ENCODE measurements at regions not wholly inside any gene's neighbourhood (a gene's known extent, or its start where the extent isn't known, plus 50 kb on each side); places are given as distances from the start of the nearest gene placed in this dataset.

DNA sequence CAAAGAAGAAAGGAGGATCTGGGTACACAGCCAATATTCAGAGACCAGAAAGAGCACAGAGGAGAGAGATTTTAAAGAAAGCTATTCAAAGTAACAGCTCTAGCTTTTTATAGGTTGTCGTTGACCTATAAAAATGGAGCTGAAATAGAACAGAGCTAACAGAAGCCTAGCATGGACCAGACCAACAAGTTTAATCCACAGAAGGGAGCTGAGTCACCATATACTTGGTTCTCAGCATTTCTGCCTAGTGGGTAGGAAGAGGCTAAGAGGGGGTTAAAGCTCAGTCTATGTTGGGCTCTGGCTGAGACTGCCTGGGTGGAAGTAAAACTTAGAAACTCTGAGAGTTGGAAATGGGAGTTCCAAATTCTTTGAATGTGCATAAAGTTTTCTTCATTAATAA is 678.0 kb upstream of the CDH2 start:
- H3K27ac ChIP-seq, result no peak overlapping the region
- TF ChIP-seq, protein P1, sequence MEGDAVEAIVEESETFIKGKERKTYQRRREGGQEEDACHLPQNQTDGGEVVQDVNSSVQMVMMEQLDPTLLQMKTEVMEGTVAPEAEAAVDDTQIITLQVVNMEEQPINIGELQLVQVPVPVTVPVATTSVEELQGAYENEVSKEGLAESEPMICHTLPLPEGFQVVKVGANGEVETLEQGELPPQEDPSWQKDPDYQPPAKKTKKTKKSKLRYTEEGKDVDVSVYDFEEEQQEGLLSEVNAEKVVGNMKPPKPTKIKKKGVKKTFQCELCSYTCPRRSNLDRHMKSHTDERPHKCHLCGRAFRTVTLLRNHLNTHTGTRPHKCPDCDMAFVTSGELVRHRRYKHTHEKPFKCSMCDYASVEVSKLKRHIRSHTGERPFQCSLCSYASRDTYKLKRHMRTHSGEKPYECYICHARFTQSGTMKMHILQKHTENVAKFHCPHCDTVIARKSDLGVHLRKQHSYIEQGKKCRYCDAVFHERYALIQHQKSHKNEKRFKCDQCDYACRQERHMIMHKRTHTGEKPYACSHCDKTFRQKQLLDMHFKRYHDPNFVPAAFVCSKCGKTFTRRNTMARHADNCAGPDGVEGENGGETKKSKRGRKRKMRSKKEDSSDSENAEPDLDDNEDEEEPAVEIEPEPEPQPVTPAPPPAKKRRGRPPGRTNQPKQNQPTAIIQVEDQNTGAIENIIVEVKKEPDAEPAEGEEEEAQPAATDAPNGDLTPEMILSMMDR (IDR thresholded peaks at IDR 0.05), result no peak
- no peak for TF ChIP-seq ZFX (IDR thresholded peaks at IDR 0.05; ENCODE audit: borderline replicate concordance)

DNA sequence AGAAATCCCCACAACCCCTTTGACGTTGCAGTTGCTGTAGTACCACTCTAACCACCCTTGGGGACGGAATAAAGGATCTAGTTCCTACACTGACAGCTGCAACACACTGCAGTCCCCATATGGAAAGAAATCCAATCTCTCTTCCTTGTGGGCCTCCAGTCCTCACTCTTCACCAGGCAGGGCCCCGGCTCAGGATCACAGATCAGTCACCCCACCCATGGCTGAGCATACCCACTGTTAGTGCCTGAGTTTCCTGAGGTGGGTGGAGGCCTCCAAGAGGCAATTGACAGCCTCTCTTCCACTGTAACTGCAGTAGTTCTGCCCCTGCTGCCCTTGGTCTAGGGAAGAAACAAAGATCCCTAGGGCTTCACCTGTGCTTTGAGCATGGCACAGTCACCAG is 670.0 kb upstream of the CDH2 start:
- no peak overlapping the region for H3K27ac ChIP-seq
- no peak for TF ChIP-seq ZFX (IDR thresholded peaks at IDR 0.05; ENCODE audit: borderline replicate concordance)
- TF ChIP-seq, protein P1 (IDR thresholded peaks at IDR 0.05), result no peak

DNA sequence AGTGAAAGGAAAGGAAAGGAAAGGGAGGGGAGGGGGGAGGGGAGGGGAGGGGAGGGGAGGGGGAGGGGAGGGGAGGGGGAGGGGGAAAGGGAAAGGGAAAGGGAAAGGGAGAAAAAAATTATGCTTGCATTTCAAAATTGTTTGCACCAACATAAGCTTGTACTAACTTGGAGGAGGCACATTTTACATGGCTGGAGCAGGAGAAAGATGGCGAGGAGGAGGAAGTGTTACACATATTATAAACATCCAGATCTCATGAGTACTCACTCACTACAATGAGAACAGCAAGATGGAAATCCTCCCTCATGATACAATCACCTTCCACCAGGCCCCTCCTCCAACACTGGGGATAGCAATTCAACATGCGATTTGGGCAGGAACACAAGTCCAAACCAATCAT is 660.2 kb upstream of the CDH2 start:
- TF ChIP-seq, protein P1 (IDR thresholded peaks at IDR 0.05), result no peak
- no peak for TF ChIP-seq ZFX (IDR thresholded peaks at IDR 0.05; ENCODE audit: borderline replicate concordance)
- no peak overlapping the region for H3K27ac ChIP-seq

DNA sequence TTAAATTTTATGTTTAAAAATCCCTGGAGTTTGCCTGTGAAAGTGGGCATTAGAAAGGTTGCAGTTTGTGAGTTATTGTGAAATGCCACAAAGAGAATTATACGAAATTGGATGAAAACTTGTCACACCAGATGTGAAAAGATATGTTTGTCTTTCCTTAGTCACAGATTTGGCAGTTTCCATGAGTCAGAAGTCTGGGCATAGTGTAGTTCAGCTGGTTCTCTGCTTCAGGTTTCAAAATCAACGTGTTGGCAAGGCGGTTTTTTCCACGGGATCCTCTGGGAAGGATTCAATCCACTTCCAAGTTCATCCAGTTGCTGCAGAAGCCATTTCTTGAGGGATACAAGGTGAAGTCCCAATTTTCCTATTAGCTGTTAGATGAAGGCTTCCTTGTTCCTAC is 658.0 kb upstream of the CDH2 start:
- H3K27ac ChIP-seq, result no peak overlapping the region

DNA sequence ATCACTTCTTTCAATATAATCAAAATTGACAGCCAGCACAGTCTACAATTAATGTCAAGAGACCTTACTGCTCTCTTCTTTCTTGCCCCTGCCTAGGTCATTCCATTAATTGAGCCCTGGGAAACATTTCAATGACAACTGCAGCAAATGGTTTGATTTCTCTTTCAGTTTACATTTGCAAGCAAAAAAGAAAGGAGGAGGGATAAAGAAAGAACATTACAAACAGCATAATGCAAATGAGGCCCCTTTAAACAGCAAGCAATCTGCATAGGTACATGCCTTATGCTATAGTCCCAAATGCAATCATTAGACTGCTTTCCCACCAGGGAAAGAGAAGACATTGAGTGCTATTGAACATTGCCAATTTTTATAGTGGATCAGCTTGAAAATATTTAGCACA is 655.0 kb upstream of the CDH2 start:
- TF ChIP-seq, protein P1 (IDR thresholded peaks at IDR 0.05), result no peak
- TF ChIP-seq ZFX (IDR thresholded peaks at IDR 0.05; ENCODE audit: borderline replicate concordance), result no peak
- no peak overlapping the region for H3K27ac ChIP-seq

More for the DNA sequence above, 658.0 kb upstream of the CDH2 start:
- TF ChIP-seq ZFX (IDR thresholded peaks at IDR 0.05; ENCODE audit: borderline replicate concordance), result no peak
- TF ChIP-seq, protein P1 (IDR thresholded peaks at IDR 0.05), result no peak

DNA sequence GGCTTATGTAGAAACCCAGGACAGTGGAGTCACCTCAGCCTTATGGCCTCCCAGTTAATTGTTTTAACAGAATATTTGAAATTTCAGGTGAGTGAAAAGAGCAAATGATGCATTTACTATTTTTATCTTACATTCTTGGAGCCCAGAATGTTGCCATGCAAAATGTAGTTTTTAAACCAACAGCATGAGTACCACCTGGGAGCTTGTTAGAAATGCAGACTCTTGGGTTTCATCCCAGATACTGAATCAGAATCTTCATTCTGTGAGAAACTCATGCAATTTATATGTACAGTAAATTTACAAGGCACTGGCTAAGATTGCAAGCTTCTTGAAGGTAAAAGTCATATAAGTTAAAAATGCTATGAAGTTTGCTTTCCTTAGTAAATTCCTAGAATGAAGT is 654.5 kb upstream of the CDH2 start:
- TF ChIP-seq, protein P1 (IDR thresholded peaks at IDR 0.05), result no peak
- no peak for TF ChIP-seq ZFX (IDR thresholded peaks at IDR 0.05; ENCODE audit: borderline replicate concordance)
- no peak overlapping the region for H3K27ac ChIP-seq

DNA sequence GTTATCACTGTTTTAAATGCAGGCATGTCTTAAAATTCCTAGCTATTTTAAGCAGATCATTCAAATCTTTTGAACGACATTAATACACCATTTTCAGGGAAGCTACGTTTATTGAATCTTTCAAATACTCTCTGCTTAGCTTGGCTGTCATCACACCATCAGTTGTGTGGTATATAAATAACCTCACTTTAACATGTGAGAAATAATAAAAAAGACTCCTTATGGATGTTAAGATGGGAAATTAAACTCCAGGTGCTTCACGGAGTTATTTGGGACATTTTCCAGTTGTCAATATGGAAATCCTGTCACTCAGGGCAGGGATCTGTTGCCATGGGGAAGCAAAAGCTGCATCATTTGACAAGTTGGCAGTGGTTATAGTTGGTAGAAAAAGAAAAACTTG is 649.2 kb upstream of the CDH2 start:
- TF ChIP-seq, protein P1 (IDR thresholded peaks at IDR 0.05), result no peak
- no peak for TF ChIP-seq ZFX (IDR thresholded peaks at IDR 0.05; ENCODE audit: borderline replicate concordance)
- H3K27ac ChIP-seq, result no peak overlapping the region
